ENCODE measurements at regions not wholly inside any gene's neighbourhood (a gene's known extent, or its start where the extent isn't known, plus 50 kb on each side); places are given as distances from the start of the nearest gene placed in this dataset.

GRCh38 chr10:35726846-35727245, 84.8 kb upstream of the FZD8 start:
- FAIRE-seq: no peak
- WGBS, 2 experiments (ENCODE audit: extremely low coverage in 1 of 2, insufficient coverage in 1 of 2, insufficient read length in 1 of 2, insufficient replicate concordance in 2 of 2, low coverage in 1 of 2, low lambda C conversion rate in 2 of 2, missing lambda C conversion rate in 1 of 2): 85% methylated on average over 2 of the region's 2 CpGs; no CpG with 5 or more reads in 1 of the 2 experiments
- TF ChIP-seq JUND (IDR thresholded peaks at IDR 0.05; ENCODE audit: low read length) (no peak), TBP (IDR thresholded peaks at IDR 0.05; ENCODE audit: low read depth, low read length) (no peak), SP4 (IDR thresholded peaks at IDR 0.05; ENCODE audit: low read length) (no peak), SP1 (IDR thresholded peaks at IDR 0.05; ENCODE audit: low read depth, low read length) (no peak), YY1 (IDR thresholded peaks at IDR 0.05; ENCODE audit: low read depth, low read length) (no peak), SIX5 (IDR thresholded peaks at IDR 0.05; ENCODE audit: low read depth, low read length) (no peak), CTCF (IDR thresholded peaks at IDR 0.05; ENCODE audit: control extremely low read depth in 1 of 3, insufficient read depth in 1 of 3, low read depth in 1 of 3, low read length in 3 of 3) (no peak), TAF7 (optimal IDR thresholded peaks at IDR 0.05; ENCODE audit: borderline replicate concordance, low read depth, low read length) (no peak)
- TF ChIP-seq, protein P1, sequence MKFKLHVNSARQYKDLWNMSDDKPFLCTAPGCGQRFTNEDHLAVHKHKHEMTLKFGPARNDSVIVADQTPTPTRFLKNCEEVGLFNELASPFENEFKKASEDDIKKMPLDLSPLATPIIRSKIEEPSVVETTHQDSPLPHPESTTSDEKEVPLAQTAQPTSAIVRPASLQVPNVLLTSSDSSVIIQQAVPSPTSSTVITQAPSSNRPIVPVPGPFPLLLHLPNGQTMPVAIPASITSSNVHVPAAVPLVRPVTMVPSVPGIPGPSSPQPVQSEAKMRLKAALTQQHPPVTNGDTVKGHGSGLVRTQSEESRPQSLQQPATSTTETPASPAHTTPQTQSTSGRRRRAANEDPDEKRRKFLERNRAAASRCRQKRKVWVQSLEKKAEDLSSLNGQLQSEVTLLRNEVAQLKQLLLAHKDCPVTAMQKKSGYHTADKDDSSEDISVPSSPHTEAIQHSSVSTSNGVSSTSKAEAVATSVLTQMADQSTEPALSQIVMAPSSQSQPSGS (IDR thresholded peaks at IDR 0.05; ENCODE audit: low read length): no peak
- TF ChIP-seq, protein P2, sequence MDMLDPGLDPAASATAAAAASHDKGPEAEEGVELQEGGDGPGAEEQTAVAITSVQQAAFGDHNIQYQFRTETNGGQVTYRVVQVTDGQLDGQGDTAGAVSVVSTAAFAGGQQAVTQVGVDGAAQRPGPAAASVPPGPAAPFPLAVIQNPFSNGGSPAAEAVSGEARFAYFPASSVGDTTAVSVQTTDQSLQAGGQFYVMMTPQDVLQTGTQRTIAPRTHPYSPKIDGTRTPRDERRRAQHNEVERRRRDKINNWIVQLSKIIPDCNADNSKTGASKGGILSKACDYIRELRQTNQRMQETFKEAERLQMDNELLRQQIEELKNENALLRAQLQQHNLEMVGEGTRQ (IDR thresholded peaks at IDR 0.05; ENCODE audit: low read length): no peak

More at GRCh38 chr10:35726846-35727245, 84.8 kb upstream of the FZD8 start:
- no peak for DNase-seq (ENCODE audit: low read depth in 1 of 2, low spot score in 2 of 2)
- Histone ChIP-seq H3K4me3 (ENCODE audit: extremely low read depth in 1 of 4, insufficient read depth in 2 of 4, low read depth in 3 of 4, low read length in 4 of 4) (no peak overlapping the region), H3K23ac (ENCODE audit: insufficient read length) (no peak overlapping the region), H3K79me2 (ENCODE audit: control insufficient read depth in 1 of 2, insufficient read depth in 2 of 2, low read length in 2 of 2) (no peaks in the 10 kb centered on the region), H2BK20ac (ENCODE audit: low read length) (no peak overlapping the region), H2AFZ (ENCODE audit: low read length) (no peak overlapping the region), H2AK5ac (ENCODE audit: low read depth, low read length) (no peak overlapping the region), H3K9me3 (ENCODE audit: insufficient read depth in 2 of 2, low read depth in 1 of 2, low read length in 1 of 2) (no peaks in the 10 kb centered on the region; a peak in 1 of 4 replicates), H3K4ac (replicated peaks; ENCODE audit: insufficient read length, low read depth, low read length) (no peak overlapping the region), H4K8ac (ENCODE audit: extremely low read depth, insufficient read depth, low read length) (no peak overlapping the region), H2BK120ac (replicated peaks; ENCODE audit: low read depth, low read length) (no peak overlapping the region), H3K23me2 (ENCODE audit: low read depth, low read length) (no peaks in the 10 kb centered on the region), H4K5ac (ENCODE audit: insufficient read length, low read depth, low read length) (no peak overlapping the region), H3K27ac (ENCODE audit: low read depth, low read length) (no peak overlapping the region), H3K56ac (replicated peaks; ENCODE audit: insufficient read length, low read depth, low read length) (no peak overlapping the region), H3K4me1 (replicated peaks in 1 of 4; ENCODE audit: control insufficient read depth in 3 of 4, insufficient read depth in 4 of 4, low read length in 3 of 4) (no peaks in the 10 kb centered on the region), H2BK12ac (ENCODE audit: low read depth, low read length) (no peak overlapping the region), H3K36me3 (ENCODE audit: control insufficient read depth in 2 of 4, insufficient read depth in 4 of 4, low read length in 3 of 4) (no peaks in the 10 kb centered on the region), H3K9ac (replicated peaks in 1 of 4; ENCODE audit: extremely low read depth in 1 of 4, low read depth in 3 of 4, low read length in 3 of 4) (no peak overlapping the region), H2BK5ac (ENCODE audit: low read depth, low read length) (no peak overlapping the region), H3K27me3 (replicated peaks in 1 of 4; ENCODE audit: control insufficient read depth in 3 of 4, extremely low read depth in 1 of 4, insufficient read depth in 3 of 4, low read length in 3 of 4) (no peaks in the 10 kb centered on the region), H3K4me2 (ENCODE audit: insufficient read depth in 1 of 2, low read depth in 2 of 2, low read length in 2 of 2) (no peak overlapping the region), H4K91ac (replicated peaks; ENCODE audit: insufficient read length, low read length) (no peak overlapping the region), H3K14ac (ENCODE audit: insufficient read length) (no peak overlapping the region), H4K20me1 (replicated peaks in 1 of 2; ENCODE audit: control insufficient read depth in 1 of 2, insufficient read depth in 2 of 2, low read length in 2 of 2) (no peaks in the 10 kb centered on the region), H2BK15ac (ENCODE audit: low read length) (no peak overlapping the region), H3K79me1 (ENCODE audit: low read depth, low read length) (no peaks in the 10 kb centered on the region), H3K18ac (ENCODE audit: extremely low read depth, low read length) (no peak overlapping the region)
- CTCF ChIA-PET (ENCODE audit: partially characterized antibody): interaction anchor here (1.4 kb wide), 1 partner anchor 12 kb away, joined by 3 read pairs; no protein-coding TSS in a partner anchor
- POLR2A ChIA-PET (ENCODE audit: partially characterized antibody): no interaction called here
